Parathyroid adenoma (tissue), 2 donors: ENCODE measurements at regions not wholly inside any gene's neighbourhood (a gene's known extent, or its start where the extent isn't known, plus 50 kb on each side); places are given as distances from the start of the nearest gene placed in this dataset.

ENCODE experiments used
- H2AFZ ChIP-seq: fragments of 300-600 bp; sonication (generic); one replicate; pipeline ENCODE4 v1.7.0; 2017; ENCODE audit warnings: antibody characterized with exemption, mild to moderate bottlenecking
- H3K27ac ChIP-seq: fragments of 300-600 bp; sonication (generic); one replicate; pipeline ENCODE4 v1.7.0; 2017
- H3K27me3 ChIP-seq: fragments of 300-600 bp; sonication (generic); one replicate; pipeline ENCODE4 v1.7.0; 2017; ENCODE audit warnings: low read length; ENCODE audit not compliant: control insufficient read depth, insufficient read depth
- H3K36me3 ChIP-seq: fragments of 300-600 bp; sonication (generic); one replicate; pipeline ENCODE4 v1.7.0; 2017; ENCODE audit warnings: low read length; ENCODE audit not compliant: control insufficient read depth, insufficient read depth
- H3K4me1 ChIP-seq: fragments of 300-600 bp; sonication (generic); one replicate; pipeline ENCODE4 v1.7.0; 2017; ENCODE audit warnings: control low read depth
- H3K4me2 ChIP-seq: fragments of 300-600 bp; sonication (generic); one replicate; pipeline ENCODE4 v1.7.0; 2017; ENCODE audit warnings: low read length
- H3K4me3 ChIP-seq: fragments of 300-600 bp; sonication (generic); one replicate; pipeline ENCODE4 v1.7.0; 2017; ENCODE audit warnings: low read depth, low read length
- H3K79me2 ChIP-seq: fragments of 300-600 bp; sonication (generic); one replicate; pipeline ENCODE4 v1.7.0; 2017; ENCODE audit warnings: control low read depth
- H3K9ac ChIP-seq: fragments of 300-600 bp; sonication (generic); one replicate; pipeline ENCODE4 v1.7.0; 2017; ENCODE audit warnings: mild to moderate bottlenecking
- H3K9me3 ChIP-seq: fragments of 300-600 bp; sonication (generic); one replicate; pipeline ENCODE4 v1.7.0; 2017; ENCODE audit warnings: low read length; ENCODE audit not compliant: control insufficient read depth
- CTCF ChIP-seq: fragments of 300-600 bp; sonication (generic); IDR thresholded peaks from one replicate; pipeline ENCODE4 v1.7.0; 2017; ENCODE audit warnings: antibody characterized with exemption, mild to moderate bottlenecking
- donor health status: primary hyperparathyroidism.

GRCh38 chr6:751765-752164, 58.8 kb upstream of the EXOC2 start:
- Histone ChIP-seq H3K4me3 (no peak overlapping the region), H3K79me2 (no peaks in the 10 kb centered on the region), H3K9me3 (no peaks in the 10 kb centered on the region), H3K9ac (no peak overlapping the region), H3K36me3 (no peaks in the 10 kb centered on the region), H3K27ac (no peak overlapping the region), H3K27me3 (no peaks in the 10 kb centered on the region), H3K4me2 (no peak overlapping the region), H2AFZ (no peak overlapping the region), H3K4me1 (no peaks in the 10 kb centered on the region)
- no peak for TF ChIP-seq CTCF

- no peak for TF ChIP-seq CTCF
- H3K9ac ChIP-seq, result no peak overlapping the region
- no peak overlapping the region for H2AFZ ChIP-seq
- H3K27me3 ChIP-seq, result no peaks in the 10 kb centered on the region
- no peak overlapping the region for H3K27ac ChIP-seq
- H3K36me3 ChIP-seq, result no peaks in the 10 kb centered on the region
- no peaks in the 10 kb centered on the region for H3K79me2 ChIP-seq
- no peaks in the 10 kb centered on the region for H3K4me1 ChIP-seq
- no peaks in the 10 kb centered on the region for H3K9me3 ChIP-seq
- no peak overlapping the region for H3K4me3 ChIP-seq
- no peak overlapping the region for H3K4me2 ChIP-seq
Measured at GRCh38 chr6:747921-748320, 55.0 kb upstream of the EXOC2 start.

GRCh38 chr6:747028-747427, 54.1 kb upstream of the EXOC2 start:
- Histone ChIP-seq H2AFZ (no peak overlapping the region), H3K9me3 (no peaks in the 10 kb centered on the region), H3K4me2 (no peak overlapping the region), H3K27ac (no peak overlapping the region), H3K9ac (no peak overlapping the region), H3K79me2 (no peaks in the 10 kb centered on the region), H3K4me1 (no peaks in the 10 kb centered on the region), H3K27me3 (no peaks in the 10 kb centered on the region), H3K4me3 (no peak overlapping the region), H3K36me3 (no peaks in the 10 kb centered on the region)
- no peak for TF ChIP-seq CTCF

GRCh38 chr6:744666-745353, 51.9 kb upstream of the EXOC2 start:
- Histone ChIP-seq H3K4me3 (no peak overlapping the region), H3K4me1 (no peaks in the 10 kb centered on the region), H2AFZ (no peak overlapping the region), H3K9me3 (no peaks in the 10 kb centered on the region), H3K79me2 (no peaks in the 10 kb centered on the region), H3K9ac (no peak overlapping the region), H3K4me2 (no peak overlapping the region), H3K27me3 (no peaks in the 10 kb centered on the region), H3K27ac (no peak overlapping the region), H3K36me3 (no peaks in the 10 kb centered on the region)
- TF ChIP-seq CTCF, result no peak
